ENCODE measurements at regions not wholly inside any gene's neighbourhood (a gene's known extent, or its start where the extent isn't known, plus 50 kb on each side); places are given as distances from the start of the nearest gene placed in this dataset.

GRCh38 chr13:20332361-20333096 is 100.4 kb upstream of the GJB6 start:
- H3K4me1 ChIP-seq (ENCODE audit: control insufficient read depth, insufficient read depth, low read length) = no peaks in the 10 kb centered on the region; the same call in 1 of the 2 replicates
- H3K4me2 ChIP-seq (ENCODE audit: control insufficient read depth, insufficient read depth) = no peak overlapping the region
- in situ Hi-C loops (cut with MboI) = no loop called here
- SMC1A ChIA-PET (ENCODE audit: uncharacterized antibody, unreplicated experiment) = no interaction called here
- no peaks in the 10 kb centered on the region for H4K20me1 ChIP-seq (ENCODE audit: control insufficient read depth, insufficient read depth)
- H3K27me3 ChIP-seq (replicated peaks in 1 of 2; ENCODE audit: control insufficient read depth in 2 of 2, insufficient read depth in 2 of 2, low read length in 1 of 2) = no peaks in the 10 kb centered on the region
- POLR2A ChIA-PET = no interaction called here
- no peak overlapping the region for H3K9ac ChIP-seq (ENCODE audit: control insufficient read depth, insufficient read depth, low read length)
- H3K79me2 ChIP-seq (ENCODE audit: control insufficient read depth, insufficient read depth, low read length) = no peaks in the 10 kb centered on the region
- no peak overlapping the region for H3K27ac ChIP-seq (ENCODE audit: control insufficient read depth, insufficient read depth)
- H3K36me3 ChIP-seq (ENCODE audit: control insufficient read depth in 2 of 2, insufficient read depth in 2 of 2, low read length in 1 of 2) = no peaks in the 10 kb centered on the region
- H3K4me3 ChIP-seq = no peak overlapping the region
- no peaks in the 10 kb centered on the region; the same call in 2 of the 3 replicates for H3K9me3 ChIP-seq (replicated peaks; ENCODE audit: control insufficient read depth, insufficient read depth, low read length)
- intact Hi-C loops (cut with micrococcal nuclease; ENCODE audit: unreplicated experiment) = no loop called here
- H2AFZ ChIP-seq (ENCODE audit: control insufficient read depth, low read depth, low read length) = no peak overlapping the region
- CTCF ChIA-PET = no interaction called here
- DNase-seq (ENCODE audit: low read depth, low spot score) (no peak), FAIRE-seq (no peak), ATAC-seq (no peak)
- WGBS (ENCODE audit: insufficient coverage, insufficient replicate concordance, low lambda C conversion rate, missing lambda C conversion rate) = 54% methylated on average over 7 of the region's 7 CpGs
- RAD21 ChIA-PET (ENCODE audit: unreplicated experiment) = no interaction called here
- BruUV-seq (replicated peaks) = no TSS peak
- TF ChIP-seq CEBPZ (IDR thresholded peaks at IDR 0.05; ENCODE audit: low read depth, low read length) (no peak), CEBPB (IDR thresholded peaks at IDR 0.05; ENCODE audit: borderline replicate concordance in 1 of 2, low read depth in 2 of 2, low read length in 2 of 2) (no peak), FOS (IDR thresholded peaks at IDR 0.05; ENCODE audit: borderline replicate concordance, extremely low read depth, insufficient read length) (no peak), ETV6 (conservative IDR thresholded peaks at IDR 0.05 in 1 of 2, IDR thresholded peaks at IDR 0.05 in 1 of 2; ENCODE audit: borderline replicate concordance in 1 of 2, low read depth in 1 of 2) (no peak), CHD2 (IDR thresholded peaks at IDR 0.05; ENCODE audit: borderline replicate concordance, low read depth, low read length) (no peak), SRF (IDR thresholded peaks at IDR 0.05; ENCODE audit: low read depth in 2 of 2, low read length in 2 of 2) (no peak), IRF3 (IDR thresholded peaks at IDR 0.05) (no peak), SMAD1 (IDR thresholded peaks at IDR 0.05; ENCODE audit: low read depth, partially characterized antibody) (no peak), STAT1 (conservative IDR thresholded peaks at IDR 0.05) (no peak), ESRRA (IDR thresholded peaks at IDR 0.05; ENCODE audit: low read length) (no peak), SREBF1 (IDR thresholded peaks at IDR 0.05; ENCODE audit: low read length) (no peak), MTA2 (IDR thresholded peaks at IDR 0.05; ENCODE audit: low read depth) (no peak), IKZF2 (IDR thresholded peaks at IDR 0.05) (no peak)
- TF ChIP-seq, protein P1, sequence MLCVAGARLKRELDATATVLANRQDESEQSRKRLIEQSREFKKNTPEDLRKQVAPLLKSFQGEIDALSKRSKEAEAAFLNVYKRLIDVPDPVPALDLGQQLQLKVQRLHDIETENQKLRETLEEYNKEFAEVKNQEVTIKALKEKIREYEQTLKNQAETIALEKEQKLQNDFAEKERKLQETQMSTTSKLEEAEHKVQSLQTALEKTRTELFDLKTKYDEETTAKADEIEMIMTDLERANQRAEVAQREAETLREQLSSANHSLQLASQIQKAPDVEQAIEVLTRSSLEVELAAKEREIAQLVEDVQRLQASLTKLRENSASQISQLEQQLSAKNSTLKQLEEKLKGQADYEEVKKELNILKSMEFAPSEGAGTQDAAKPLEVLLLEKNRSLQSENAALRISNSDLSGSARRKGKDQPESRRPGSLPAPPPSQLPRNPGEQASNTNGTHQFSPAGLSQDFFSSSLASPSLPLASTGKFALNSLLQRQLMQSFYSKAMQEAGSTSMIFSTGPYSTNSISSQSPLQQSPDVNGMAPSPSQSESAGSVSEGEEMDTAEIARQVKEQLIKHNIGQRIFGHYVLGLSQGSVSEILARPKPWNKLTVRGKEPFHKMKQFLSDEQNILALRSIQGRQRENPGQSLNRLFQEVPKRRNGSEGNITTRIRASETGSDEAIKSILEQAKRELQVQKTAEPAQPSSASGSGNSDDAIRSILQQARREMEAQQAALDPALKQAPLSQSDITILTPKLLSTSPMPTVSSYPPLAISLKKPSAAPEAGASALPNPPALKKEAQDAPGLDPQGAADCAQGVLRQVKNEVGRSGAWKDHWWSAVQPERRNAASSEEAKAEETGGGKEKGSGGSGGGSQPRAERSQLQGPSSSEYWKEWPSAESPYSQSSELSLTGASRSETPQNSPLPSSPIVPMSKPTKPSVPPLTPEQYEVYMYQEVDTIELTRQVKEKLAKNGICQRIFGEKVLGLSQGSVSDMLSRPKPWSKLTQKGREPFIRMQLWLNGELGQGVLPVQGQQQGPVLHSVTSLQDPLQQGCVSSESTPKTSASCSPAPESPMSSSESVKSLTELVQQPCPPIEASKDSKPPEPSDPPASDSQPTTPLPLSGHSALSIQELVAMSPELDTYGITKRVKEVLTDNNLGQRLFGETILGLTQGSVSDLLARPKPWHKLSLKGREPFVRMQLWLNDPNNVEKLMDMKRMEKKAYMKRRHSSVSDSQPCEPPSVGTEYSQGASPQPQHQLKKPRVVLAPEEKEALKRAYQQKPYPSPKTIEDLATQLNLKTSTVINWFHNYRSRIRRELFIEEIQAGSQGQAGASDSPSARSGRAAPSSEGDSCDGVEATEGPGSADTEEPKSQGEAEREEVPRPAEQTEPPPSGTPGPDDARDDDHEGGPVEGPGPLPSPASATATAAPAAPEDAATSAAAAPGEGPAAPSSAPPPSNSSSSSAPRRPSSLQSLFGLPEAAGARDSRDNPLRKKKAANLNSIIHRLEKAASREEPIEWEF (IDR thresholded peaks at IDR 0.05; ENCODE audit: insufficient replicate concordance, low read depth, low read length) = no peak
